Cardiac septum (tissue), 1 donor: ENCODE measurements at regions not wholly inside any gene's neighbourhood (a gene's known extent, or its start where the extent isn't known, plus 50 kb on each side); places are given as distances from the start of the nearest gene placed in this dataset.

ENCODE experiments used
- DNase-seq: peaks from one replicate; pipeline ENCODE4 v3.0.0-alpha.2; 2020; ENCODE audit warnings: low spot score
- intact Hi-C: fragments of 100-400 bp; cut with DNase I; formaldehyde crosslinking; loops from one replicate; pipeline ENCODE4 v1.14.0; 2022
- donor health status: DM: no; HTN: no; CAD: no.

DNA sequence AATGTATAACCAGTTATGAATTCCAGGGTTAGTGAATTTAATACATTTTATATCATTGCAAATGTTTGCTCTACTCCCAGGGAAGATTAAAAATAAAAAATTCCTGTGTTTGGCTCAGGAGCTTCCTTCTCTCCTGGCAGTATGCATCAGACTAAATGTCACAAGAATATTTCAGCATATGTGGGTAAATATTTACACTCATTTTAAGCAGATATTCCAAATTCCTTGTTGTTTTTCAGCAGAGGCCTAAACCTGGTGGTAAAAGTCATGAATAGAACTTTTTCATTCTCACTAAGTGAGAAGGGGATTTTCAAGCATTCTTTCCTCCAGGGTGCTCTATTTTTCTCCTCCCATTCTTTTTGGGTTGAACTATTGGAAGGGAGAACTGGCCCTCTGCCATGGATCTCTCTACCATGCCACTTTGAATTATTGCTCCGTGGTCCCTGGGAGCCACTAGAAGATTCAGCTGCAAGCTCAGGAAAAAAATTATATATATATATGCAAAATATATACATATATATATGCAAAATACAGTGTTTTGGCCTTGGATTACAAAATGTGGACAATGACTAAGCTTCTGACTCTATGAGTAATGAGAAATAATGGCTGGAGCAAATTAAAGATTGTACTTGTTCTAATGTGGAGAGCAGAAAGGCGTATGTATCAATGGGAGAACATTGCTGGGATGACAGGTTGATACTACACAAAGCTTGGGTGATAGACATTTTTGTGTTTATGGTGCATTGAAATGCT lies 180.6 kb upstream of the PAPPA start:
- DNase-seq, result no peak
- intact Hi-C loops, result no loop called here

DNA sequence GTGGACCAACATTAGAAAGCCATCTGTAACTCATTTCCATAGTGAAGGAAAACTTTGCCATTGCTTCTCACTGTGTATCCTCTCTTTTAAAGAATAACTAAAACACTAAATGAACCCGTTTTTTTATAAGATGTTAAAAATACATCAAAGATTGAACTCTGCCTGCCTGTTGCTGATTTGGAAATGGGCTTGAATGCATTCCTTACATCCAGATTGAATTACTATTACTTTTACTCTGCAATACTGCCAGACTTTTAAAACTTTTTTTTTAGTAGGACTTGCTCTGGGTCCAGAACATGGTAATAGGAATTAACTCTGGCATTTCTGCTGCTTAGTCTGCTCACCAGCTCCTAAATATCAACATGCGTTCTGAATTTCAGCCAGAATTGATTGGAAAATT lies 176.8 kb upstream of the PAPPA start:
- DNase-seq, result no peak
- intact Hi-C loops, result no loop called here

DNA sequence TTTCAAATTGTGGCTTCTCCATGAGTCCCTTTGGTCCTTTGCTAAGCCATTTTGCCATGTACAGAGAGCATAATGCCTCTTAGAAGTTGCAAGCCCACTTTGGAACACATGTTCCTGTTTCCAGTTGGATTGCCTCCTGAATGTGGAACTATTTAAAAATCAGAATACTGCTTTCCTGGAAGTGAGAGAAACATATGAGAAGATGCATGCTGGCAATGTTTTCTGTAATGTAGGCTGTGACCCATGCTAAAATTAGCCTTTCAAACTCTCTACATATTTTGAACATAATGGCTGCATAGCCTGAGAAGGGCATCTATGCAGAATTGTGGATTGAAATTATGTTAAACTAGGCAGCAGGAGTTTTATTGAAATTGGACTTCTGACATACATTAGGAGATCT lies 175.5 kb upstream of the PAPPA start:
- intact Hi-C loops, result no loop called here
- DNase-seq, result no peak

GRCh38 chr9:115978659-115979096 lies 174.9 kb upstream of the PAPPA start:
- DNase-seq, result no peak
- intact Hi-C loops, result no loop called here

DNA sequence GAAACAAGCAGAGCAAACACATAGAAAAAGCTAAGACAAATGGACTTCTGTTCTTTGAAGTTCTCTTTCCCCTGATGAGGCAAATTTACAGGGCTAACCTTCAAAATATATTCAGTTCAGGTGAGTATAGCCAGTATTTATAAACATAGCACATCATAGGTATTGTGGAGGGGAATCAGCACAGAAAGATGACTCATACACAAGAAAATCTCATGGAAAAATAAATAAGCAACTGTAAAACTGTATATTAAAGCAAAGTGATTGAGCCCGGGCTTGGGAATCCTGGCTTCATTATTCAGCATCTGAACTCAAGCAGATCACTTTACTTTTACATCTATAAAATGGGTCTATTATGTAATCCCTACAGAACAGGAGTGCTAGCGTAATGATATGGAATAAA lies 173.5 kb upstream of the PAPPA start:
- intact Hi-C loops, result no loop called here
- DNase-seq, result no peak

GRCh38 chr9:115980502-115980901 lies 173.1 kb upstream of the PAPPA start:
- intact Hi-C loops, result no loop called here

DNA sequence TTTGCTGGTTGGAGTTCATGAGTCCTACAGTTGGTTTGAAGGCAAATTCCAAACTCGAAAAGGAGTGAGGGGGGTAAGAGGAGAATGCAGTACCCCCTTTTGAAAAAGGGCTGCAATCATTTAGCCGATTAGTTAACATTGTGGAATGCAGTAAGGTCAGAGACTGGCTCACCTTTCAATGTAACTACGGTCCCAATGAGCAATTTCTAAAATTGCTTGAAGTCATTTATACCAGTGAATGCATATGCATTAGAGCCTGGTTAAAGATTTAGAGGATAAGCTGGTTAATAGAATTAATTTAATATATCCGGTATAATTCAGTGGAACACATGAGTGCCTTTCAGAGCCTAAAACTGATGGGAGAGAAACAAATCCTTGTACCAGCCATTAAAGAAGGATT lies 172.6 kb upstream of the PAPPA start:
- no peak for DNase-seq
- intact Hi-C loops, result no loop called here

More at GRCh38 chr9:115980502-115980901, 173.1 kb upstream of the PAPPA start:
- no peak for DNase-seq

GRCh38 chr9:115983366-115983765 lies 170.2 kb upstream of the PAPPA start:
- intact Hi-C loops, result no loop called here
- DNase-seq, result no peak

DNA sequence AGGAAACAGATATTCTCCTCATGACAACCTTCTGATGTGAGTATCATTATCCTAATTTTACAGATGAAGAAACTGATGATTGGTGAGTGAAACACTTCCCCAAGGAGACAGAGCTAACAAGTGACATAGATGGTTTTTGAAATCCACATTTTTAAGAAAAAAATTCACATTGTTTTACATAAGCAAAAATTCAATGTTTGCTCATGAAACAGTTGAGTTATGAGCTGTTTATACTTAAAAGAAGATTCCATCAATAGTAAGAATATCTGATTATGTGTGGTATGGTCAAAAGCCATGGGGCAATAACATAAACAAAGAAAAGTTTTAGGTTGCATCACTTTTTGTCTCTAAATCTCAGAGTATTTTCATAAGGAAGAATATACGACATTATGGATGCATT lies 167.9 kb upstream of the PAPPA start:
- DNase-seq, result no peak
- intact Hi-C loops, result no loop called here

GRCh38 chr9:115986508-115986907 lies 167.1 kb upstream of the PAPPA start:
- no peak for DNase-seq
- intact Hi-C loops, result no loop called here

- intact Hi-C loops, result no loop called here
- DNase-seq, result no peak
Measured at GRCh38 chr9:115988701-115989100, 164.9 kb upstream of the PAPPA start.

- DNase-seq, result no peak
- intact Hi-C loops, result no loop called here
Measured at GRCh38 chr9:115989831-115990230, 163.8 kb upstream of the PAPPA start.

GRCh38 chr9:115992834-115993233 lies 160.8 kb upstream of the PAPPA start:
- intact Hi-C loops, result no loop called here
- no peak for DNase-seq

DNA sequence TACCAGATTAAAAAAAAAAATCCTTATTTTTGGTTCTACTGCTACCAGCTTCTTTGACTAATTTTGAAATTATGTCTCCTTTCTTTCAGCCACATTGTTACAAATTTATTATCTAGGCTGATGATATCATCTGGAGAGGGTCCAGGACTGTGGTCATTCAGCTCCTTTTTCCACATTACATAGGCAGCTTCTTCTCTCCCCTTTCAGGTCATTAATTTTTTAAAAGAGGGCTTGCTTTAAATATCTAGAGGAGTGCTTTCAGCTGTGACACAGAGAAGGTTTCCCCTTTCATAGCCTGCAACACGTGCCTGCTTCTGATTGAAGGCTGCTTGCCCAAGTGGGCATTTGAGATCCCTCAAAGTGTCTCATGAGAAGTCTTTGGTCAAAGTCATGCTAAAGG lies 155.7 kb upstream of the PAPPA start:
- intact Hi-C loops, result no loop called here

GRCh38 chr9:115998666-115999065 lies 154.9 kb upstream of the PAPPA start:
- no peak for DNase-seq
- intact Hi-C loops, result no loop called here

More for the DNA sequence above, 155.7 kb upstream of the PAPPA start:
- DNase-seq, result no peak

- no peak for DNase-seq
- intact Hi-C loops, result no loop called here
Measured at GRCh38 chr9:115999498-115999897, 154.1 kb upstream of the PAPPA start.

- DNase-seq, result no peak
- intact Hi-C loops, result loop anchor here (10.0 kb wide), 1 partner anchor 116 kb away; no protein-coding TSS in a partner anchor
Measured at GRCh38 chr9:116000748-116001329, 152.8 kb upstream of the PAPPA start.

DNA sequence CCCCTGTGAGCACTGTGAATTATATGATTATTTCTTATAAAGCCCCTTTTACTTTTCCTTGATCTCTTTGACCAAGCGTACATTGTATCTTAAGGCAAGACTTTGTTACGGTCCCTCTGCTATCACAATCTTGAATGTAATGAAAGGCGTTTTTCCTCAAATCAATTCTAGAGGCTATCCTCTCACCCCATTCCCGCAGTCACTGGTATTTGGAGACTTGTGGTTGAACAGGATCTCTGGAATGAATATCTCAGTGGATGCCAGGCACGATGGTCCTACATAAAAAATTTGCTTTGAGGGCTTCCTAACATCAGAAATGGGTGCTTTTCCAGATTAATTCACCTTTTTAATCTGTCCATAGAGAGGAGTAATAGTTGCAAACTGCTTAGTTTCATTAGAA lies 151.4 kb upstream of the PAPPA start:
- DNase-seq, result no peak
- intact Hi-C loops, result loop anchor here (10.0 kb wide), 1 partner anchor 117 kb away; no protein-coding TSS in a partner anchor

DNA sequence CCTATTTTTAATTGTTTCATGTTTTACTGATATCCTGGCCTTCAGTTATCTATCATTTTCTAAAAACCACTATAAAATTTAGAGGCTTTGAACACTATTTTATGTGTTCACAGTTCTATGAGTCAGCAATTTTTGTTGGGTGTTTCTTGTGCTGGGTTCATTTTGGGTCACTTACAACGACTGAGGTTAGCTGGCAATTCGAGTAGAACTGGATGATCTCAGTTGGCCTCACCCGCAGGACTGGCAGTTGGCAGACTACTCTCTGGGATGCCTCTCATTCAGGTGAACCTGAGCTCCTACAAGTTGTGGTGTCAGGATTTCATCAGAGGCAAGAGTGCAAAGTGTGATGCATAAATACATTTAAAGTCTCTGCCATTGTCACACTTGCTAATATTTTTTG lies 151.0 kb upstream of the PAPPA start:
- intact Hi-C loops, result loop anchor here (10.0 kb wide), 1 partner anchor 118 kb away; no protein-coding TSS in a partner anchor

DNA sequence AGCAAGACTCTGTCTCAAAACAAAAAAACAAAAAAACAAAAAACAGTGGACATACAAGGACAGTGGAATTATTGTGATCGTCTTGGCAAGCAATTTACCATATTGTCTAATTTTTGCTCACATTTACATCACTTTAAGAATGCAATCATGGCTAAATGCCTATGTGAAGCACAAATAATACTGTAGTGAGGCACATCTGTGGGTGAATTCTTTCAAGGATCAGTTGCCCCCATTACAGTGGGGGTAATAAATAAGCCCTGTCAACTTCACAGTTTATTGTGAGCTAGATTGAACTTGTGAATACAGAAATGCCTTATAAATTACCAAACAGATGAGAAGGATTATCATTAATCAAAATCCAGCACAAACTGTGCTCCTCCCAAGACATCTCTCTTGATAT lies 150.2 kb upstream of the PAPPA start:
- intact Hi-C loops, result loop anchor here (10.0 kb wide), 1 partner anchor 119 kb away; no protein-coding TSS in a partner anchor
- no peak for DNase-seq

More for the DNA sequence above, 151.0 kb upstream of the PAPPA start:
- DNase-seq, result no peak

DNA sequence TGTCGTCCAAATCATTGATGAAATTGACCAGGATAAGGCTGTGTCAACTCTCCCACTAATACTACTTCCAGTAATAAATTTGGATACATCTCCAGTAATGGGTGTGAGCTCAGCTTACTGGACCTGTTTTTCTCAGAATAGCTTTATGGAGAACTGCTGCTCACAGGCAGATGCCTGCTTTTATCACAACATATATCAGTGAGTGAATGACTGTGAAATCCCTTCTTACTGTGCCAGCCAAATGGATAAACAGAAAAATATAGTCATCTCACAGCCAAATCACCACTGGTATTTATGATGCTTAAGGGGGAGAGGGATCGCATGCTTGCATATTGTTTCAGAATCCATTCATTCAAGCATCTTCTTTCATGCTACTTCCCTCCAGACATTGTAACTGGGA lies 148.4 kb upstream of the PAPPA start:
- no peak for DNase-seq
- intact Hi-C loops, result loop anchor here (10.0 kb wide), 1 partner anchor 120 kb away; no protein-coding TSS in a partner anchor
